T-helper 17 cell (primary cell): ENCODE measurements at regions not wholly inside any gene's neighbourhood (a gene's known extent, or its start where the extent isn't known, plus 50 kb on each side); places are given as distances from the start of the nearest gene placed in this dataset.

Experiments used
- ATAC-seq: fragments of 150-1000 bp; cut with Tn5 transposase; 2 replicates; pipeline ENCODE4 v1.10.0; 2021; ENCODE audit warnings: mild to moderate bottlenecking, moderate library complexity
- DNase-seq, 3 donors: peaks; one replicate each; pipeline versions ENCODE4 v3.0.0 to v3.0.0-alpha.2; 2020 to 2021
- H3K9me3 ChIP-seq: one replicate; pipeline ENCODE4 v1.7.0; 2013; ENCODE audit warnings: low read length, mild to moderate bottlenecking; ENCODE audit not compliant: control insufficient read depth, poor library complexity, severe bottlenecking
- H3K27ac Mint-ChIP-seq: one replicate; pipeline ENCODE4 v1.8.0; 2022; ENCODE audit warnings: mild to moderate bottlenecking, moderate library complexity, mixed read lengths
- H3K27me3 Mint-ChIP-seq: one replicate; pipeline ENCODE4 v1.8.0; 2022; ENCODE audit warnings: mixed read lengths
- H3K36me3 Mint-ChIP-seq: one replicate; pipeline ENCODE4 v1.8.0; 2022; ENCODE audit warnings: low read depth, mixed read lengths
- H3K4me1 Mint-ChIP-seq: one replicate; pipeline ENCODE4 v1.8.0; 2022; ENCODE audit warnings: mild to moderate bottlenecking, mixed read lengths
- H3K4me3 Mint-ChIP-seq: one replicate; pipeline ENCODE4 v1.8.0; 2022; ENCODE audit warnings: mild to moderate bottlenecking, moderate library complexity, mixed read lengths

- H3K9me3 ChIP-seq = no peaks in the 10 kb centered on the region
- H3K27ac Mint-ChIP-seq = no peak overlapping the region
- no peaks in the 10 kb centered on the region for H3K27me3 Mint-ChIP-seq
- DNase-seq (no peak), ATAC-seq (no peak)
- no peaks in the 10 kb centered on the region for H3K36me3 Mint-ChIP-seq
- no peak overlapping the region for H3K4me3 Mint-ChIP-seq
- H3K4me1 Mint-ChIP-seq = no peaks in the 10 kb centered on the region
Observed at GRCh38 chr12:115233891-115234543, 550.0 kb upstream of the TBX3 start.

- Mint-ChIP-seq H3K27me3 (no peaks in the 10 kb centered on the region), H3K36me3 (no peaks in the 10 kb centered on the region), H3K4me3 (no peak overlapping the region), H3K4me1 (no peaks in the 10 kb centered on the region), H3K27ac (no peak overlapping the region)
- no peaks in the 10 kb centered on the region for H3K9me3 ChIP-seq
- ATAC-seq (no peak), DNase-seq (no peak)
Observed at GRCh38 chr12:115232455-115233156, 548.6 kb upstream of the TBX3 start.

- no peak for DNase-seq
- Mint-ChIP-seq H3K4me1 (no peaks in the 10 kb centered on the region), H3K27ac (no peak overlapping the region), H3K36me3 (no peaks in the 10 kb centered on the region), H3K27me3 (no peaks in the 10 kb centered on the region), H3K4me3 (no peak overlapping the region)
- no peaks in the 10 kb centered on the region for H3K9me3 ChIP-seq
- no peak for ATAC-seq
Observed at GRCh38 chr12:115230606-115231005, 546.6 kb upstream of the TBX3 start.

- Mint-ChIP-seq H3K4me1 (no peaks in the 10 kb centered on the region), H3K36me3 (no peaks in the 10 kb centered on the region)
- ATAC-seq = no peak
Observed at GRCh38 chr12:115229517-115229916, 545.5 kb upstream of the TBX3 start.

DNA sequence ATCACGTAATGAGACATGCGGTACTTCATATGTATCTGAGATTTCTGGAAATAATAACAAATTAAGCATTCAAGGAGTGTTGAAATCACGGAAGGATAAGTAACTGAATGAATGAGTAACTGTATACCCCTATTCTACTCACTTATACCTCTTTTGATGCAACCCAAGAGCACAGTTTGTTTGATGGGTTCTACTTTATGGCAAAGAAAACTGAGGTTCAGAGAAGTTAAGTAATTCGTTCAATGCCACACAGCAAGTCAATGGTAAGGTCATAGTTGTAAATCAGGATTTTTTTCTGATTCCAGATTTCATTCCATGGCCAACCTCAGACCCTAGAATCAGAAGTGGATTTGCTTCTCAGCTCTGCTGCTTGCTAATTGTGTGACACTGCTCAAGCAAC lies 544.5 kb upstream of the TBX3 start:
- no peaks in the 10 kb centered on the region for H3K9me3 ChIP-seq
- DNase-seq = no peak
- Mint-ChIP-seq H3K4me1 (no peaks in the 10 kb centered on the region), H3K27ac (no peak overlapping the region), H3K36me3 (no peaks in the 10 kb centered on the region), H3K27me3 (no peaks in the 10 kb centered on the region), H3K4me3 (no peak overlapping the region)
- ATAC-seq = no peak

More at GRCh38 chr12:115229517-115229916, 545.5 kb upstream of the TBX3 start:
- no peak for DNase-seq
- Mint-ChIP-seq H3K27ac (no peak overlapping the region), H3K4me3 (no peak overlapping the region), H3K27me3 (no peaks in the 10 kb centered on the region)
- no peaks in the 10 kb centered on the region for H3K9me3 ChIP-seq

- no peak overlapping the region for H3K4me3 Mint-ChIP-seq
- ATAC-seq = no peak
Observed at GRCh38 chr12:115227137-115227615, 543.2 kb upstream of the TBX3 start.

DNA sequence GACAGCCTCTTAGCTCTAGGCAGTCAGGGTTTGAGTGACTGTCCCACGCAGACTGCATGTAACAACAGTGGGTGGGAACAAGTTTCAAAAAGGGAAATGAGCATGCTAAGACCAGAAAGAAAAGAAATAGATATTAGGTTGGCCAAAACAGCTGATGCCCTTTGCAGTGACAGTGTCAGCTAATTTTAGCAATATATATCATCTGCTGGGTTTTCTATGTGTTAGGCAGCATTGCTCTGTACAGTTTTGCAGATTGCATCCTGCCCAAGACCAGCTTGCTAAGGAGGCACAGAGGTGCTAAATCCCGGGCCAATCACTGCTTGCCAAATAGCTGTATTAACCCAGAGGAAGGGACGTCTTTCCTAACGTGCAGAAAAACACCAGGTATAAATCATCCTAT lies 541.9 kb upstream of the TBX3 start:
- DNase-seq (no peak), ATAC-seq (no peak)
- Mint-ChIP-seq H3K4me1 (no peaks in the 10 kb centered on the region), H3K36me3 (no peaks in the 10 kb centered on the region), H3K27me3 (no peaks in the 10 kb centered on the region), H3K4me3 (no peak overlapping the region), H3K27ac (no peak overlapping the region)
- no peaks in the 10 kb centered on the region for H3K9me3 ChIP-seq

More at GRCh38 chr12:115227137-115227615, 543.2 kb upstream of the TBX3 start:
- no peaks in the 10 kb centered on the region for H3K4me1 Mint-ChIP-seq
- H3K27ac Mint-ChIP-seq = no peak overlapping the region
- H3K9me3 ChIP-seq = no peaks in the 10 kb centered on the region
- no peak for DNase-seq
- H3K36me3 Mint-ChIP-seq = no peaks in the 10 kb centered on the region
- H3K27me3 Mint-ChIP-seq = no peaks in the 10 kb centered on the region

- no peaks in the 10 kb centered on the region for H3K36me3 Mint-ChIP-seq
- no peak overlapping the region for H3K27ac Mint-ChIP-seq
- DNase-seq (no peak), ATAC-seq (no peak)
- no peaks in the 10 kb centered on the region for H3K27me3 Mint-ChIP-seq
- no peaks in the 10 kb centered on the region for H3K4me1 Mint-ChIP-seq
- H3K4me3 Mint-ChIP-seq = no peak overlapping the region
- H3K9me3 ChIP-seq = no peaks in the 10 kb centered on the region
Observed at GRCh38 chr12:115223991-115224390, 540.0 kb upstream of the TBX3 start.

DNA sequence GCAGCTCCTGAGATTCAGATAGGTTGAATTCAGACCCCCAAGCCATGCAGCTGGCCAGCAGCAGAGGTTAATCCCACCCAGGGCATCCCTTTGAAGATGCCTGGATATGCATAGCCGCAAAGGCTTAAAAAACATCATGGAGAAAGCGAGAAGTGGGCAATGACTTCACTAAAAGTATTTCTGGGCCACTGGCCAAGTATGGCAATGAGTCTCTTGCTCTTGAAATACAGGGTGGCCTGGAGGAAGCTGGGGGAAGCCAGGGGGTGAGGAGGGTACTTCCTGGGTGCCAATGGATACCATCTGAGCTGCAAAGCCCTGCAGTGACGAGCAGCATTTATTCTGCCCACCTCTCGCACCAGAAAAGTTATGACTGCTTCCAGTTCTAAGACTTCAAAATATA lies 539.3 kb upstream of the TBX3 start:
- ATAC-seq = no peak

GRCh38 chr12:115222220-115222619 lies 538.2 kb upstream of the TBX3 start:
- no peak for DNase-seq
- no peaks in the 10 kb centered on the region for H3K36me3 Mint-ChIP-seq
- ATAC-seq = no peak
- no peaks in the 10 kb centered on the region for H3K4me1 Mint-ChIP-seq
- no peaks in the 10 kb centered on the region for H3K9me3 ChIP-seq
- no peak overlapping the region for H3K4me3 Mint-ChIP-seq
- no peaks in the 10 kb centered on the region for H3K27me3 Mint-ChIP-seq
- H3K27ac Mint-ChIP-seq = no peak overlapping the region

More for the DNA sequence above, 539.3 kb upstream of the TBX3 start:
- Mint-ChIP-seq H3K27me3 (no peaks in the 10 kb centered on the region), H3K4me1 (no peaks in the 10 kb centered on the region), H3K27ac (no peak overlapping the region), H3K36me3 (no peaks in the 10 kb centered on the region), H3K4me3 (no peak overlapping the region)
- H3K9me3 ChIP-seq = no peaks in the 10 kb centered on the region
- no peak for DNase-seq

GRCh38 chr12:115216301-115216700 lies 532.3 kb upstream of the TBX3 start:
- H3K9me3 ChIP-seq = no peaks in the 10 kb centered on the region
- Mint-ChIP-seq H3K27me3 (no peaks in the 10 kb centered on the region), H3K4me3 (no peak overlapping the region), H3K4me1 (no peaks in the 10 kb centered on the region), H3K36me3 (no peaks in the 10 kb centered on the region), H3K27ac (no peak overlapping the region)
- DNase-seq (no peak), ATAC-seq (no peak)

- no peaks in the 10 kb centered on the region for H3K27me3 Mint-ChIP-seq
- no peak for DNase-seq
- H3K4me1 Mint-ChIP-seq = no peaks in the 10 kb centered on the region
- ATAC-seq = no peak
- H3K9me3 ChIP-seq = no peaks in the 10 kb centered on the region
- H3K27ac Mint-ChIP-seq = no peak overlapping the region
- no peak overlapping the region for H3K4me3 Mint-ChIP-seq
- no peaks in the 10 kb centered on the region for H3K36me3 Mint-ChIP-seq
Observed at GRCh38 chr12:115215544-115215943, 531.6 kb upstream of the TBX3 start.

GRCh38 chr12:115213538-115214016 lies 529.6 kb upstream of the TBX3 start:
- no peaks in the 10 kb centered on the region for H3K27me3 Mint-ChIP-seq
- no peak overlapping the region for H3K27ac Mint-ChIP-seq
- ATAC-seq (no peak), DNase-seq (no peak)
- no peaks in the 10 kb centered on the region for H3K9me3 ChIP-seq
- no peaks in the 10 kb centered on the region for H3K36me3 Mint-ChIP-seq
- H3K4me3 Mint-ChIP-seq = no peak overlapping the region
- no peaks in the 10 kb centered on the region for H3K4me1 Mint-ChIP-seq

DNA sequence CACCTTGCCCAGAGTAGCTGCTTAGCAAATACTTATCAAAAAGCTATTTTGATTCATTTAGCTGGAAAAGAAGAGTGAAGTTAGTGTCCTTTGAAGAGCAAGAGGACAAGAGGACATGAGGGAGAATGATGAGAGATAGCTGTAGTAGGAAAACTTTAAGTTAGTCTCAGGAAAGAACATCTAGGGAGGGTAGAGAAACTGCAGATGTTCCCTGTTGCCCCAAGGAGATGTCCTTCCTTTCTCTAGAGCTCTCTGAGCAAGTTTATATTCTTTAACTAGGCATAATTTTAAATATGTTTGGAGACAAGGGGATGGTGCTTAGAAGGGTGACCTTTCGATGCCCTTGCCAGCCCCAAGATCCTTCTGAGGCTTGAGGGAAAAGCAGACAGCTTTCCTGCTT lies 529.1 kb upstream of the TBX3 start:
- H3K4me3 Mint-ChIP-seq = no peak overlapping the region
- no peak for ATAC-seq
- H3K36me3 Mint-ChIP-seq = no peaks in the 10 kb centered on the region
- no peak for DNase-seq
- H3K9me3 ChIP-seq = no peaks in the 10 kb centered on the region
- no peak overlapping the region for H3K27ac Mint-ChIP-seq
- H3K4me1 Mint-ChIP-seq = no peaks in the 10 kb centered on the region
- no peaks in the 10 kb centered on the region for H3K27me3 Mint-ChIP-seq
